Gastroesophageal sphincter (tissue), 4 donors: ENCODE measurements at regions not wholly inside any gene's neighbourhood (a gene's known extent, or its start where the extent isn't known, plus 50 kb on each side); places are given as distances from the start of the nearest gene placed in this dataset.

Source experiments
- ATAC-seq: fragments of 150-250 bp; one replicate; pipeline ENCODE4 v1.9.1; 2016; ENCODE audit warnings: mild to moderate bottlenecking, moderate library complexity
- H3K27ac ChIP-seq, 4 donors: fragments of 200-600 bp; sonication (generic) in 3 of 4; 1 replicate in 3 of 4; 2 replicates in 1 of 4; pipeline ENCODE4 v1.5.1; 2016 to 2019
- H3K27me3 ChIP-seq: fragments of 200-600 bp; sonication (generic); one replicate; pipeline ENCODE4 v1.5.1; 2019
- H3K36me3 ChIP-seq, 2 donors: fragments of 200-600 bp; sonication (generic); one replicate each; pipeline ENCODE4 v1.5.1; 2019; ENCODE audit warnings: control low read depth in 1 of 2
- H3K4me1 ChIP-seq, 3 donors: fragments of 200-600 bp; sonication (generic); 1 replicate in 2 of 3; 2 replicates in 1 of 3; pipeline ENCODE4 v1.5.1; 2016 to 2019; ENCODE audit warnings: control low read depth in 2 of 3
- H3K4me3 ChIP-seq, 2 donors: fragments of 200-600 bp; sonication (generic); one replicate each; pipeline ENCODE4 v1.5.1; 2019; ENCODE audit warnings: mild to moderate bottlenecking in 1 of 2, moderate library complexity in 1 of 2
- H3K9me3 ChIP-seq, 3 donors: fragments of 200-600 bp; sonication (generic); one replicate each; pipeline ENCODE4 v1.5.1; 2017 to 2019; ENCODE audit warnings: control low read depth in 2 of 3
- EP300 ChIP-seq: sonication (generic); formaldehyde crosslinking; IDR thresholded peaks from one replicate; pipeline ENCODE4 v1.6.1; 2017; ENCODE audit warnings: antibody characterized with exemption, mild to moderate bottlenecking
- POLR2A ChIP-seq, 2 donors: fragments of 450-650 bp; IDR thresholded peaks; one replicate each; pipeline ENCODE4 v1.6.1; 2017; ENCODE audit warnings: antibody characterized with exemption in 2 of 2, mild to moderate bottlenecking in 2 of 2, moderate library complexity in 1 of 2
- POLR2AphosphoS5 ChIP-seq: sonication (generic); formaldehyde crosslinking; IDR thresholded peaks from one replicate; pipeline ENCODE4 v1.6.1; 2017; ENCODE audit warnings: antibody characterized with exemption
- WGBS, 2 donors: methylation state at CpG; one replicate each; pipeline ENCODE4 v1.1.5; 2018; ENCODE audit warnings: low coverage in 1 of 2; 5-methylcytosine and 5-hydroxymethylcytosine counted together
- TF ChIP-seq, protein P1 (sequence below), 4 experiments: fragments of 200-600 bp in 2 of 4; fragments of 450-650 bp in 2 of 4; sonication (generic) in 1 of 4; IDR thresholded peaks; one replicate each; pipeline ENCODE4 v1.5.1; 2017 to 2019; ENCODE audit warnings: antibody characterized with exemption in 4 of 4, mild to moderate bottlenecking in 2 of 4, moderate library complexity in 2 of 4

DNA sequence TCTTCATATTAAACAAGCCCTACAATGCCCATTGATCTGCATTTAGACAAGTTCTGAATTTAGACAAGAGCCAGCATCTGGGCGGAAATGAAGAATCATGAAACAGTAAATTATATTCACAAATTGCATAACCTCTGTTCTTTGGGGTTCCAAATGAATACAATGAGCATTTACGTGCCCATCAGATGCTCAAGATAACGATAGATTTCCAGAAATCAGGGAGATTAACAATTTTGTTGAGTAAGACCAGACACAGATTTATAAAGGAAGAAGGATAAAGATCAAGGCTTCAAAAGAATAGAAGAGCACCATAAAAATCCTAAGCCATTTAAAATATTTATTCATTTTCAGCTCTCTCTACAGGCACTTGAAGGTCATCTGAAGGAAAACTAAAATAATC is 59.7 kb upstream of the CDH20 start:
- 73 to 86% methylated on average over 3 of the region's 3 CpGs for WGBS, 2 donors
- H3K4me3 ChIP-seq, result no peak overlapping the region
- no peaks in the 10 kb centered on the region for H3K4me1 ChIP-seq

DNA sequence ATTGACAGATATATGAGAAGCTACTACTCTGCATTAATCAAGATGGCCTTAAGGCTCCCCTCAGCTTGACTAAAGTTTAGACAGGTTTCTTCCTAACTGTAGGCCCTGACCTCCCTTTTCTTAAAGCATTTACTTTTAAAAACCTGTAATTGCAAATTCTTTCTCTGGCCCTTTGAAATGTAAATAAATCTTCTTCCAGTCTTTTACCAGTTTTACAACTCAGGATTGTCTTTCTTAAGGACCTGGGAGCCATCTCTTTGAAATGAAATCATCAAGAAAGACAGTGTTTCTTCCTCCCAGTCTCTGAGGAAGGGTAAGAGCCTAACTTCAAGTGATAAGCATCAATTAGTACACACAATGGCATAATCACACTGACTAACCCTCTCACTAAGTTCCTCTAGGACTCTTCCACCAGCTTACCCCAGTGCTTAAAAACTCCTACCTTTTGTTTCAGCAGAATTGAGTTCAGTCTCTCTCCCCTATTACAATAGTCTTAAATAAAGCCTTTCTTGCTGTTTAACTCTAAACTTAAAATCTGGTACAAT is 58.7 kb upstream of the CDH20 start:
- Histone ChIP-seq H3K27ac (no peak overlapping the region), H3K4me3 (no peak overlapping the region), H3K9me3 (no peaks in the 10 kb centered on the region), H3K36me3 (no peaks in the 10 kb centered on the region), H3K4me1 (no peaks in the 10 kb centered on the region), H3K27me3 (no peaks in the 10 kb centered on the region)
- ATAC-seq, result no peak
- no peak for TF ChIP-seq POLR2A (IDR thresholded peaks at IDR 0.05)
- no peak for TF ChIP-seq EP300
- TF ChIP-seq, protein P1, sequence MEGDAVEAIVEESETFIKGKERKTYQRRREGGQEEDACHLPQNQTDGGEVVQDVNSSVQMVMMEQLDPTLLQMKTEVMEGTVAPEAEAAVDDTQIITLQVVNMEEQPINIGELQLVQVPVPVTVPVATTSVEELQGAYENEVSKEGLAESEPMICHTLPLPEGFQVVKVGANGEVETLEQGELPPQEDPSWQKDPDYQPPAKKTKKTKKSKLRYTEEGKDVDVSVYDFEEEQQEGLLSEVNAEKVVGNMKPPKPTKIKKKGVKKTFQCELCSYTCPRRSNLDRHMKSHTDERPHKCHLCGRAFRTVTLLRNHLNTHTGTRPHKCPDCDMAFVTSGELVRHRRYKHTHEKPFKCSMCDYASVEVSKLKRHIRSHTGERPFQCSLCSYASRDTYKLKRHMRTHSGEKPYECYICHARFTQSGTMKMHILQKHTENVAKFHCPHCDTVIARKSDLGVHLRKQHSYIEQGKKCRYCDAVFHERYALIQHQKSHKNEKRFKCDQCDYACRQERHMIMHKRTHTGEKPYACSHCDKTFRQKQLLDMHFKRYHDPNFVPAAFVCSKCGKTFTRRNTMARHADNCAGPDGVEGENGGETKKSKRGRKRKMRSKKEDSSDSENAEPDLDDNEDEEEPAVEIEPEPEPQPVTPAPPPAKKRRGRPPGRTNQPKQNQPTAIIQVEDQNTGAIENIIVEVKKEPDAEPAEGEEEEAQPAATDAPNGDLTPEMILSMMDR (IDR thresholded peaks at IDR 0.05), result no peak
- TF ChIP-seq POLR2AphosphoS5, result no peak

More for the DNA sequence above, 59.7 kb upstream of the CDH20 start:
- no peaks in the 10 kb centered on the region for H3K27me3 ChIP-seq
- no peak for ATAC-seq
- no peak overlapping the region for H3K27ac ChIP-seq
- TF ChIP-seq POLR2A (IDR thresholded peaks at IDR 0.05) (no peak), EP300 (no peak), POLR2AphosphoS5 (no peak)
- TF ChIP-seq, protein P1 (IDR thresholded peaks at IDR 0.05), result no peak
- H3K36me3 ChIP-seq, result no peaks in the 10 kb centered on the region
- no peaks in the 10 kb centered on the region for H3K9me3 ChIP-seq

GRCh38 chr18:61277808-61278207 is 55.4 kb upstream of the CDH20 start:
- Histone ChIP-seq H3K27ac (no peak overlapping the region), H3K4me1 (no peaks in the 10 kb centered on the region), H3K27me3 (no peaks in the 10 kb centered on the region), H3K9me3 (peaks cover 0 to 9% (median 0%) of the 10 kb centered on the region in 3 donors), H3K4me3 (no peak overlapping the region), H3K36me3 (no peaks in the 10 kb centered on the region)
- TF ChIP-seq POLR2AphosphoS5 (no peak), POLR2A (IDR thresholded peaks at IDR 0.05) (no peak), EP300 (no peak)
- TF ChIP-seq, protein P1 (IDR thresholded peaks at IDR 0.05), result no peak
- ATAC-seq, result no peak

DNA sequence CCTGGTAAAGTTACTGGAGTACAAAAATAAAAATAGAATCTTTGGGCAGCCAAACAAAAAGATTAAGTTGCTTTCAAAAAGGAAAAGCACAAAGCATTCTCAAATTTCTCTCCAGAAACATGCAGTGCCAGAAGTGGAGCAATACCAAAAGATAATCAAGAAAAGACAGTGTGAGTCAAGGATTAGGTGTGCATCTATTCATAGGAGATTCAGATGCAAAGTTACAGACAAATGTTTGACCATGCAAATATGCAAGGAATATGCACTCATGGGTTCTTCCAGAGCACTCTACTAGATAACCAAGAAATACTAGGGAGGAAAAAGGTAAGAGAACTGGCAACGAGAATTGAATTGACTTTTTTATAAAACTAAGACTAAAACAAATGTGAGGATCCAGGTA is 51.8 kb upstream of the CDH20 start:
- H3K27ac ChIP-seq, result no peak overlapping the region
- no peaks in the 10 kb centered on the region for H3K4me1 ChIP-seq
- no peak for ATAC-seq
- no peaks in the 10 kb centered on the region for H3K36me3 ChIP-seq
- no peak overlapping the region for H3K4me3 ChIP-seq
- no peaks in the 10 kb centered on the region for H3K27me3 ChIP-seq
- peaks cover 0 to 9% (median 0%) of the 10 kb centered on the region in 3 donors for H3K9me3 ChIP-seq
- 79 to 83% methylated on average over 1 of the region's 1 CpG for WGBS, 2 donors
- TF ChIP-seq, protein P1 (IDR thresholded peaks at IDR 0.05), result no peak
- TF ChIP-seq POLR2A (IDR thresholded peaks at IDR 0.05) (no peak), EP300 (no peak), POLR2AphosphoS5 (no peak)

DNA sequence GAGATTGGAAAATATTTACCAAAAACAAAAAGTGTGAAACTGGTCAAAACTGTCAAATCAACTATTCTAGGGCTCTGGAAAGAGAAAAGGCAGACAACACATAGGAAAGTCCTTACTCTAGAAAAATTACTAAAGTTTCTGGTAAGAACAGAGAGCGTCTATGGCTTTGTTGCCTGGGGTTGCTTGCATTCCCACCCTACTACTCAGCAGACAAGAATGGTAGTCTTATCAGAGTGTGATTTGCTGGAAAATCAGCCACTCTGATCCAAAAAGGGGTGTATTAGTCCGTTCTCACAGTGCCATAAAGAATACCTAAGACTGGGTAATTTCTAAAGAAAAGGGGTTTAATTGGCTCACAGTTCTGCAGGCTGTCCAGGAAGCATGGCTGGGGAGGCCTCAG is 50.3 kb upstream of the CDH20 start:
- H3K4me3 ChIP-seq, result no peak overlapping the region
- no peaks in the 10 kb centered on the region for H3K27me3 ChIP-seq
- ATAC-seq, result no peak
- no peaks in the 10 kb centered on the region for H3K4me1 ChIP-seq
- TF ChIP-seq, protein P1 (IDR thresholded peaks at IDR 0.05), result no peak
- no peak for TF ChIP-seq POLR2A (IDR thresholded peaks at IDR 0.05)
- no peak for TF ChIP-seq EP300
- TF ChIP-seq POLR2AphosphoS5, result no peak
- peaks cover 0 to 9% (median 0%) of the 10 kb centered on the region in 3 donors for H3K9me3 ChIP-seq
- 66 to 79% methylated on average over 2 of the region's 2 CpGs for WGBS, 2 donors
- no peaks in the 10 kb centered on the region for H3K36me3 ChIP-seq
- H3K27ac ChIP-seq, result no peak overlapping the region
